ENCODE measurements at regions not wholly inside any gene's neighbourhood (a gene's known extent, or its start where the extent isn't known, plus 50 kb on each side); places are given as distances from the start of the nearest gene placed in this dataset.

DNA sequence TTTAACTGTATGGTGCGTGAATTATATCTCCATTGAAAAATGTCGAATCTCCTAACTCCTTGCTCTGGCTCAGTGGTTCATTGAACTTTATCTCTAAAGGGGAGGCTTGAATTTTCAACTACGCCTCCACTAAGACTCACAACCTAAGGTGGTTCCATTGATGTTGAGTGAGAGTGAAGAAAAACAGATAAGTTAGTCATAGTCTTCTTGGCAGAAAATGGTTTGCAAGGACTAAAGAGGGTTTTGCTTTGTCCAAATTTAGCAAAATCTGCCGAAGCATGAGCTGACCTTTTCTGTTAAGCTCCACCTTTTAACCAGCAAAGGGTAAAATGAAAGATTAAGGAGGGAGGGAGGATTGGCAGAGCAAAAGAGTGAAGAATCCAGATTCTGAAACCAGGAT lies 290.2 kb upstream of the SPTLC3 start:
- ATAC-seq (no peak), DNase-seq (ENCODE audit: low spot score) (no peak)
- Mint-ChIP-seq H3K4me1 (peaks cover 37% of the 10 kb centered on the region), H3K36me3 (peaks cover 9% of the 10 kb centered on the region), H3K27ac (no peak overlapping the region), H3K27me3 (ENCODE audit: low read depth) (no peaks in the 10 kb centered on the region), H3K4me3 (no peak overlapping the region), H3K9me3 (peaks cover 12% of the 10 kb centered on the region)
- ChIA-PET POLR2A (no interaction called here), CTCF (no interaction called here)
- TF ChIP-seq FOXP1 (CRISPR knock-in tag; IDR thresholded peaks at IDR 0.05; ENCODE audit: borderline replicate concordance) (no peak), SMAD3 (CRISPR knock-in tag; IDR thresholded peaks at IDR 0.05; ENCODE audit: borderline replicate concordance) (no peak)
- TF ChIP-seq, protein P1, sequence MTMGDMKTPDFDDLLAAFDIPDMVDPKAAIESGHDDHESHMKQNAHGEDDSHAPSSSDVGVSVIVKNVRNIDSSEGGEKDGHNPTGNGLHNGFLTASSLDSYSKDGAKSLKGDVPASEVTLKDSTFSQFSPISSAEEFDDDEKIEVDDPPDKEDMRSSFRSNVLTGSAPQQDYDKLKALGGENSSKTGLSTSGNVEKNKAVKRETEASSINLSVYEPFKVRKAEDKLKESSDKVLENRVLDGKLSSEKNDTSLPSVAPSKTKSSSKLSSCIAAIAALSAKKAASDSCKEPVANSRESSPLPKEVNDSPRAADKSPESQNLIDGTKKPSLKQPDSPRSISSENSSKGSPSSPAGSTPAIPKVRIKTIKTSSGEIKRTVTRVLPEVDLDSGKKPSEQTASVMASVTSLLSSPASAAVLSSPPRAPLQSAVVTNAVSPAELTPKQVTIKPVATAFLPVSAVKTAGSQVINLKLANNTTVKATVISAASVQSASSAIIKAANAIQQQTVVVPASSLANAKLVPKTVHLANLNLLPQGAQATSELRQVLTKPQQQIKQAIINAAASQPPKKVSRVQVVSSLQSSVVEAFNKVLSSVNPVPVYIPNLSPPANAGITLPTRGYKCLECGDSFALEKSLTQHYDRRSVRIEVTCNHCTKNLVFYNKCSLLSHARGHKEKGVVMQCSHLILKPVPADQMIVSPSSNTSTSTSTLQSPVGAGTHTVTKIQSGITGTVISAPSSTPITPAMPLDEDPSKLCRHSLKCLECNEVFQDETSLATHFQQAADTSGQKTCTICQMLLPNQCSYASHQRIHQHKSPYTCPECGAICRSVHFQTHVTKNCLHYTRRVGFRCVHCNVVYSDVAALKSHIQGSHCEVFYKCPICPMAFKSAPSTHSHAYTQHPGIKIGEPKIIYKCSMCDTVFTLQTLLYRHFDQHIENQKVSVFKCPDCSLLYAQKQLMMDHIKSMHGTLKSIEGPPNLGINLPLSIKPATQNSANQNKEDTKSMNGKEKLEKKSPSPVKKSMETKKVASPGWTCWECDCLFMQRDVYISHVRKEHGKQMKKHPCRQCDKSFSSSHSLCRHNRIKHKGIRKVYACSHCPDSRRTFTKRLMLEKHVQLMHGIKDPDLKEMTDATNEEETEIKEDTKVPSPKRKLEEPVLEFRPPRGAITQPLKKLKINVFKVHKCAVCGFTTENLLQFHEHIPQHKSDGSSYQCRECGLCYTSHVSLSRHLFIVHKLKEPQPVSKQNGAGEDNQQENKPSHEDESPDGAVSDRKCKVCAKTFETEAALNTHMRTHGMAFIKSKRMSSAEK (CRISPR knock-in tag; IDR thresholded peaks at IDR 0.05; ENCODE audit: borderline replicate concordance): no peak

DNA sequence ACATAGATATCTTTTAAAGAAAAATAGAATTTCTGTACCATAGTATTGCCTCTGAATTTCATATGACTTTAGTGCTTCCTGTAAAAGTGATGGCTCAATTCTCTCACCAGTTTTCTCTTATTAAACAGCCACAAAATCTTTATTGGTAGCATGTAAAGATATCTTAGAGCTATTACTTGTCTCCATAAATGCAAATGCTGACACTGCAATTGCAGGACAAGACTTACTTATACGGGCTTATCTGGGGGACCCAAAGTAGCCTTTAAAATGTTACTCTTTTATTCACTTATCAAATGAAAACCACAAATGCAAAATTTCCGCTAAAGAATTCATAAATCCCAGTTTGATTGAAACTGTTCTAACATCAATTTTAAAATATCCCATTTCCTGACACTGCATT lies 287.1 kb upstream of the SPTLC3 start:
- Mint-ChIP-seq H3K27ac (no peak overlapping the region), H3K36me3 (peaks cover 15% of the 10 kb centered on the region), H3K4me1 (peaks cover 29% of the 10 kb centered on the region), H3K27me3 (ENCODE audit: low read depth) (no peaks in the 10 kb centered on the region), H3K4me3 (no peak overlapping the region), H3K9me3 (peaks cover 20% of the 10 kb centered on the region)
- ChIA-PET POLR2A (no interaction called here), CTCF (no interaction called here)
- TF ChIP-seq TP53 (CRISPR knock-in tag; IDR thresholded peaks at IDR 0.05): no peak
- TF ChIP-seq, protein P2, sequence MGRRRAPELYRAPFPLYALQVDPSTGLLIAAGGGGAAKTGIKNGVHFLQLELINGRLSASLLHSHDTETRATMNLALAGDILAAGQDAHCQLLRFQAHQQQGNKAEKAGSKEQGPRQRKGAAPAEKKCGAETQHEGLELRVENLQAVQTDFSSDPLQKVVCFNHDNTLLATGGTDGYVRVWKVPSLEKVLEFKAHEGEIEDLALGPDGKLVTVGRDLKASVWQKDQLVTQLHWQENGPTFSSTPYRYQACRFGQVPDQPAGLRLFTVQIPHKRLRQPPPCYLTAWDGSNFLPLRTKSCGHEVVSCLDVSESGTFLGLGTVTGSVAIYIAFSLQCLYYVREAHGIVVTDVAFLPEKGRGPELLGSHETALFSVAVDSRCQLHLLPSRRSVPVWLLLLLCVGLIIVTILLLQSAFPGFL (CRISPR knock-in tag; IDR thresholded peaks at IDR 0.05; ENCODE audit: borderline replicate concordance): no peak
- no peak for TF ChIP-seq JAZF1 (CRISPR knock-in tag; IDR thresholded peaks at IDR 0.05)
- no peak for TF ChIP-seq SP1 (CRISPR knock-in tag; conservative IDR thresholded peaks at IDR 0.05)
- no peak for TF ChIP-seq FOXK1 (CRISPR knock-in tag; IDR thresholded peaks at IDR 0.05)
- TF ChIP-seq MYBL2 (CRISPR knock-in tag; IDR thresholded peaks at IDR 0.05): no peak
- TF ChIP-seq, protein P3, sequence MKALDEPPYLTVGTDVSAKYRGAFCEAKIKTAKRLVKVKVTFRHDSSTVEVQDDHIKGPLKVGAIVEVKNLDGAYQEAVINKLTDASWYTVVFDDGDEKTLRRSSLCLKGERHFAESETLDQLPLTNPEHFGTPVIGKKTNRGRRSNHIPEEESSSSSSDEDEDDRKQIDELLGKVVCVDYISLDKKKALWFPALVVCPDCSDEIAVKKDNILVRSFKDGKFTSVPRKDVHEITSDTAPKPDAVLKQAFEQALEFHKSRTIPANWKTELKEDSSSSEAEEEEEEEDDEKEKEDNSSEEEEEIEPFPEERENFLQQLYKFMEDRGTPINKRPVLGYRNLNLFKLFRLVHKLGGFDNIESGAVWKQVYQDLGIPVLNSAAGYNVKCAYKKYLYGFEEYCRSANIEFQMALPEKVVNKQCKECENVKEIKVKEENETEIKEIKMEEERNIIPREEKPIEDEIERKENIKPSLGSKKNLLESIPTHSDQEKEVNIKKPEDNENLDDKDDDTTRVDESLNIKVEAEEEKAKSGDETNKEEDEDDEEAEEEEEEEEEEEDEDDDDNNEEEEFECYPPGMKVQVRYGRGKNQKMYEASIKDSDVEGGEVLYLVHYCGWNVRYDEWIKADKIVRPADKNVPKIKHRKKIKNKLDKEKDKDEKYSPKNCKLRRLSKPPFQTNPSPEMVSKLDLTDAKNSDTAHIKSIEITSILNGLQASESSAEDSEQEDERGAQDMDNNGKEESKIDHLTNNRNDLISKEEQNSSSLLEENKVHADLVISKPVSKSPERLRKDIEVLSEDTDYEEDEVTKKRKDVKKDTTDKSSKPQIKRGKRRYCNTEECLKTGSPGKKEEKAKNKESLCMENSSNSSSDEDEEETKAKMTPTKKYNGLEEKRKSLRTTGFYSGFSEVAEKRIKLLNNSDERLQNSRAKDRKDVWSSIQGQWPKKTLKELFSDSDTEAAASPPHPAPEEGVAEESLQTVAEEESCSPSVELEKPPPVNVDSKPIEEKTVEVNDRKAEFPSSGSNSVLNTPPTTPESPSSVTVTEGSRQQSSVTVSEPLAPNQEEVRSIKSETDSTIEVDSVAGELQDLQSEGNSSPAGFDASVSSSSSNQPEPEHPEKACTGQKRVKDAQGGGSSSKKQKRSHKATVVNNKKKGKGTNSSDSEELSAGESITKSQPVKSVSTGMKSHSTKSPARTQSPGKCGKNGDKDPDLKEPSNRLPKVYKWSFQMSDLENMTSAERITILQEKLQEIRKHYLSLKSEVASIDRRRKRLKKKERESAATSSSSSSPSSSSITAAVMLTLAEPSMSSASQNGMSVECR (CRISPR knock-in tag; IDR thresholded peaks at IDR 0.05; ENCODE audit: borderline replicate concordance): no peak
- TF ChIP-seq GRHL2 (CRISPR knock-in tag; IDR thresholded peaks at IDR 0.05; ENCODE audit: insufficient replicate concordance, severe bottlenecking): no peak
- no peak for TF ChIP-seq OVOL2 (CRISPR knock-in tag; IDR thresholded peaks at IDR 0.05; ENCODE audit: borderline replicate concordance)
- no peak for ATAC-seq
- DNase-seq (ENCODE audit: low spot score): no peak

DNA sequence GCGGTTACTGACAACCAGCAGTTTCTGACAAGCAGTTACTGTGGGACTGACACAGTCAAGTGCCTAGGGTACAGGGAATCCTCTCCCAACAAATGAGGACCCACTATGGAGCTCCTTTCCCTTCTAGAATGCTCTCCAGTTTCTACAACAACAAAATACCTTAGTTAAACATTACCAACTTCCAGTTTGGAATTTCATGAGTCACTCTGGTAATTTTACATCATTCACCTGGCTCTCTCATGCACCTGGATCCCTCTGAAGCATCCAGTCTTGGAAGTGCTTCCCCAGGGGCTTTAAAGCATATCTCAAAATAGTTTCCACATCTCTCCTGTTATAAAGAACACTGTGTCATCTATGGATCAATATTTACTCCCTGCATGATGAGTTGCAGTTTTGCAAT lies 286.7 kb upstream of the SPTLC3 start:
- no peak overlapping the region; the same call in 1 of the 2 replicates for H3K27ac Mint-ChIP-seq
- CTCF ChIA-PET: no interaction called here
- peaks cover 30% of the 10 kb centered on the region for H3K4me1 Mint-ChIP-seq
- no peaks in the 10 kb centered on the region for H3K27me3 Mint-ChIP-seq (ENCODE audit: low read depth)
- ATAC-seq: 0 out of 2 replicates have a peak, but pooled peaks have one; percentile 36
- peaks cover 15% of the 10 kb centered on the region for H3K36me3 Mint-ChIP-seq
- peaks cover 20% of the 10 kb centered on the region for H3K9me3 Mint-ChIP-seq
- POLR2A ChIA-PET: no interaction called here
- DNase-seq (ENCODE audit: low spot score): no peak
- no peak overlapping the region for H3K4me3 Mint-ChIP-seq
- TF ChIP-seq GRHL2 (CRISPR knock-in tag; IDR thresholded peaks at IDR 0.05; ENCODE audit: insufficient replicate concordance, severe bottlenecking) (no peak), NR2C2 (CRISPR knock-in tag; IDR thresholded peaks at IDR 0.05) (no peak), KAT7 (CRISPR knock-in tag; IDR thresholded peaks at IDR 0.05; ENCODE audit: borderline replicate concordance) (no peak), ESRRA (CRISPR knock-in tag; IDR thresholded peaks at IDR 0.05; ENCODE audit: borderline replicate concordance) (no peak), ZNF121 (CRISPR knock-in tag; IDR thresholded peaks at IDR 0.05) (no peak)
- TF ChIP-seq, protein P4, sequence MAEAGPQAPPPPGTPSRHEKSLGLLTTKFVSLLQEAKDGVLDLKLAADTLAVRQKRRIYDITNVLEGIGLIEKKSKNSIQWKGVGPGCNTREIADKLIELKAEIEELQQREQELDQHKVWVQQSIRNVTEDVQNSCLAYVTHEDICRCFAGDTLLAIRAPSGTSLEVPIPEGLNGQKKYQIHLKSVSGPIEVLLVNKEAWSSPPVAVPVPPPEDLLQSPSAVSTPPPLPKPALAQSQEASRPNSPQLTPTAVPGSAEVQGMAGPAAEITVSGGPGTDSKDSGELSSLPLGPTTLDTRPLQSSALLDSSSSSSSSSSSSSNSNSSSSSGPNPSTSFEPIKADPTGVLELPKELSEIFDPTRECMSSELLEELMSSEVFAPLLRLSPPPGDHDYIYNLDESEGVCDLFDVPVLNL (CRISPR knock-in tag; IDR thresholded peaks at IDR 0.05; ENCODE audit: borderline replicate concordance, low read depth): no peak
- TF ChIP-seq, protein P5, sequence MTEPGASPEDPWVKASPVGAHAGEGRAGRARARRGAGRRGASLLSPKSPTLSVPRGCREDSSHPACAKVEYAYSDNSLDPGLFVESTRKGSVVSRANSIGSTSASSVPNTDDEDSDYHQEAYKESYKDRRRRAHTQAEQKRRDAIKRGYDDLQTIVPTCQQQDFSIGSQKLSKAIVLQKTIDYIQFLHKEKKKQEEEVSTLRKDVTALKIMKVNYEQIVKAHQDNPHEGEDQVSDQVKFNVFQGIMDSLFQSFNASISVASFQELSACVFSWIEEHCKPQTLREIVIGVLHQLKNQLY (CRISPR knock-in tag; IDR thresholded peaks at IDR 0.05): no peak

Measured in WTC11 (cell line).